PC-3 (cell line): ENCODE measurements at regions not wholly inside any gene's neighbourhood (a gene's known extent, or its start where the extent isn't known, plus 50 kb on each side); places are given as distances from the start of the nearest gene placed in this dataset.

Experiments
- ATAC-seq: fragments of 200-7000 bp; cut with Tn5 transposase; 2 replicates; pipeline ENCODE4 v1.9.1; 2020; ENCODE audit warnings: mild to moderate bottlenecking, moderate library complexity
- BruUV-seq: library from RNA; stranded (reverse); fragments of 400-500 nt; replicated peaks from 2 replicates; lab custom pipeline; 2021; lab: Mats Ljungman, UMichigan
- CTCF ChIA-PET: fragments of 300-600 bp; sonication (Branson Sonifier 250); formaldehyde crosslinking; loops from one replicate; lab custom pipeline; 2022; ENCODE audit warnings: antibody characterized with exemption; lab: Charles Lee
- POLR2A ChIA-PET: fragments of 300-600 bp; sonication (Branson Sonifier 250); formaldehyde crosslinking; loops from one replicate; lab custom pipeline; 2022; ENCODE audit warnings: antibody characterized with exemption; ENCODE audit not compliant: unreplicated experiment; lab: Charles Lee
- DNase-seq: peaks from one replicate; pipeline ENCODE4 v3.0.0-alpha.2; 2015
- H2AFZ ChIP-seq: fragments of 300-600 bp; sonication (generic); 2 replicates; pipeline ENCODE4 v1.6.0; 2016; ENCODE audit warnings: antibody characterized with exemption, low read length
- H3F3A ChIP-seq: fragments of 300-600 bp; sonication (generic); one replicate; pipeline ENCODE4 v1.6.0; 2017; ENCODE audit warnings: antibody characterized with exemption, low read length, control low read depth, mild to moderate bottlenecking; ENCODE audit not compliant: unreplicated experiment
- H3K27ac ChIP-seq: fragments of 300-600 bp; sonication (generic); 2 replicates; pipeline ENCODE4 v1.5.1; 2016; ENCODE audit warnings: mild to moderate bottlenecking, low read length
- H3K27me3 ChIP-seq: fragments of 300-600 bp; sonication (generic); 2 replicates; pipeline ENCODE4 v1.6.1; 2016; ENCODE audit warnings: low read length, mixed read lengths
- H3K36me3 ChIP-seq: fragments of 300-600 bp; sonication (generic); 2 replicates; pipeline ENCODE4 v1.6.1; 2016; ENCODE audit warnings: low read depth, mixed run types, low read length, mixed read lengths
- H3K4me1 ChIP-seq: fragments of 300-600 bp; sonication (generic); 2 replicates; pipeline ENCODE4 v1.5.1; 2016; ENCODE audit warnings: low read length; ENCODE audit not compliant: insufficient read depth
- H3K4me2 ChIP-seq: fragments of 300-600 bp; sonication (generic); 2 replicates; pipeline ENCODE4 v1.6.0; 2016; ENCODE audit warnings: low read length
- H3K4me3 ChIP-seq: fragments of 300-600 bp; sonication (generic); 2 replicates; pipeline ENCODE4 v1.5.1; 2016; ENCODE audit warnings: mild to moderate bottlenecking, low read length, mixed read lengths
- H3K79me2 ChIP-seq: fragments of 300-600 bp; sonication (generic); 2 replicates; pipeline ENCODE4 v1.6.1; 2017; ENCODE audit warnings: low read length, mixed read lengths
- H3K9ac ChIP-seq: fragments of 300-600 bp; sonication (generic); 2 replicates; pipeline ENCODE4 v1.6.0; 2016; ENCODE audit warnings: mild to moderate bottlenecking, low read length
- H3K9me2 ChIP-seq: fragments of 300-600 bp; sonication (generic); replicated peaks from 2 replicates; pipeline ENCODE4 v1.6.1; 2016; ENCODE audit warnings: mixed run types, low read length, mixed read lengths
- H3K9me3 ChIP-seq: fragments of 300-600 bp; sonication (generic); 2 replicates; pipeline ENCODE4 v1.6.1; 2016; ENCODE audit warnings: low read length, mixed read lengths
- H4K20me1 ChIP-seq: fragments of 300-600 bp; sonication (generic); 2 replicates; pipeline ENCODE4 v1.6.1; 2016; ENCODE audit warnings: low read length, mixed read lengths
- EZH2 ChIP-seq: fragments of 300-600 bp; sonication (generic); IDR thresholded peaks from one replicate; pipeline ENCODE4 v1.6.1; 2017; ENCODE audit warnings: antibody characterized with exemption, mild to moderate bottlenecking, low read length; ENCODE audit not compliant: unreplicated experiment
- EZH2phosphoT487 ChIP-seq: fragments of 300-600 bp; sonication (generic); IDR thresholded peaks from 2 replicates; pipeline ENCODE4 v1.6.1; 2018; ENCODE audit warnings: mild to moderate bottlenecking, antibody characterized with exemption, low read length, borderline replicate concordance
- intact Hi-C: fragments of 100-400 bp; cut with micrococcal nuclease; formaldehyde crosslinking; loops from 2 replicates; pipeline ENCODE4 v1.9.0; 2023
- TF ChIP-seq, protein P1 (sequence below): fragments of 300-600 bp; sonication (generic); conservative IDR thresholded peaks from 2 replicates; pipeline ENCODE4 v1.5.1; 2017; ENCODE audit warnings: antibody characterized with exemption, low read depth, mild to moderate bottlenecking, low read length

GRCh38 chr20:24871480-24872213 lies 77.4 kb upstream of the CST7 start:
- no peak for DNase-seq
- H3K4me3 ChIP-seq: no peak overlapping the region
- no peaks in the 10 kb centered on the region for H3K9me2 ChIP-seq
- no peaks in the 10 kb centered on the region for H3F3A ChIP-seq
- intact Hi-C loops: no loop called here
- POLR2A ChIA-PET: no interaction called here
- no TSS peak for BruUV-seq
- H4K20me1 ChIP-seq: no peaks in the 10 kb centered on the region
- CTCF ChIA-PET: no interaction called here
- no peak overlapping the region for H3K4me2 ChIP-seq
- H3K36me3 ChIP-seq: no peaks in the 10 kb centered on the region
- H2AFZ ChIP-seq: no peak overlapping the region
- no peaks in the 10 kb centered on the region for H3K79me2 ChIP-seq
- no peaks in the 10 kb centered on the region for H3K9me3 ChIP-seq
- no peak overlapping the region for H3K9ac ChIP-seq
- peaks cover 81% of the 10 kb centered on the region for H3K27me3 ChIP-seq
- H3K4me1 ChIP-seq: no peaks in the 10 kb centered on the region
- no peak overlapping the region for H3K27ac ChIP-seq
- ATAC-seq: no peak
- TF ChIP-seq EZH2: no peak
- TF ChIP-seq, protein P1, sequence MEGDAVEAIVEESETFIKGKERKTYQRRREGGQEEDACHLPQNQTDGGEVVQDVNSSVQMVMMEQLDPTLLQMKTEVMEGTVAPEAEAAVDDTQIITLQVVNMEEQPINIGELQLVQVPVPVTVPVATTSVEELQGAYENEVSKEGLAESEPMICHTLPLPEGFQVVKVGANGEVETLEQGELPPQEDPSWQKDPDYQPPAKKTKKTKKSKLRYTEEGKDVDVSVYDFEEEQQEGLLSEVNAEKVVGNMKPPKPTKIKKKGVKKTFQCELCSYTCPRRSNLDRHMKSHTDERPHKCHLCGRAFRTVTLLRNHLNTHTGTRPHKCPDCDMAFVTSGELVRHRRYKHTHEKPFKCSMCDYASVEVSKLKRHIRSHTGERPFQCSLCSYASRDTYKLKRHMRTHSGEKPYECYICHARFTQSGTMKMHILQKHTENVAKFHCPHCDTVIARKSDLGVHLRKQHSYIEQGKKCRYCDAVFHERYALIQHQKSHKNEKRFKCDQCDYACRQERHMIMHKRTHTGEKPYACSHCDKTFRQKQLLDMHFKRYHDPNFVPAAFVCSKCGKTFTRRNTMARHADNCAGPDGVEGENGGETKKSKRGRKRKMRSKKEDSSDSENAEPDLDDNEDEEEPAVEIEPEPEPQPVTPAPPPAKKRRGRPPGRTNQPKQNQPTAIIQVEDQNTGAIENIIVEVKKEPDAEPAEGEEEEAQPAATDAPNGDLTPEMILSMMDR: no peak
- no peak for TF ChIP-seq EZH2phosphoT487

DNA sequence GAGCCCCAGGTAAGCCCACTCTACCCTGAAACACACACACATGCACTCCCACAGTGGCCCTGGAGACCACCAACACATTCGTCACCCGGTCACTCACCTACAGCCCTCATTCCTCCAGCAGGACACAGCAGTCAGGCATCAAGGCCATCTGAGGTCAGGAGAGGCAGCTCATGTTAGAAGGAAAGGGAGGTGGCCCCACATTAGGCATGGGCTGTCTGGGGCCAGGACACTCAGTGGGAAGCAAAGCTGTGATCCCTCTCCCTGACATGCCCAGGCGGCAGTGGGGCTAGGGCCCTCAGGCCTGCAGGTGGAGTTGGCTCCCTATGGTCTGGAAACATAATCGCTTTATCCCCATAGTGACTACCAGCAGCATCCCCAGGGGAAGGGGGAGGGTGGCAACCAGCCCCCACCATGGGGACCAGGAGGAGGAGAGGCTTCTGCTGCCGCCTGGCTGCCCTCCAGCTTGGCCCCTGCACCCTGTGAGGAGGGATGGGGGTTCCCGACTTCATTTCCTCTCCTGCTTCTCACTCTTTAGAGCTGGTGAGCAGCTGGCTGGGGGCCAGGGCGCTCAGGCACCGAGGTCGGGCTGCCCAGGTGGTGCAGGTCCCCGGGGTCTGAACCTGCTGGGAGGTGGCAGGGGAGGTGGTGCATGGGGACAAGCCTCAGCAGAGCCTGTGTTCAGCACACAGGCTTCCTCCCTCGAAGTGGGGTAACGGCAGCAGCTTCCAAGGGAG lies 76.6 kb upstream of the CST7 start:
- ChIA-PET POLR2A (no interaction called here), CTCF (no interaction called here)
- BruUV-seq: no TSS peak
- Histone ChIP-seq H3K9me2 (no peaks in the 10 kb centered on the region), H2AFZ (no peak overlapping the region), H3F3A (no peaks in the 10 kb centered on the region), H3K4me3 (no peak overlapping the region), H3K9me3 (no peaks in the 10 kb centered on the region), H3K9ac (no peak overlapping the region), H3K4me2 (no peak overlapping the region), H3K4me1 (no peaks in the 10 kb centered on the region), H3K27me3 (peaks cover 84% of the 10 kb centered on the region), H3K36me3 (no peaks in the 10 kb centered on the region), H3K27ac (no peak overlapping the region), H4K20me1 (no peaks in the 10 kb centered on the region), H3K79me2 (no peaks in the 10 kb centered on the region)
- DNase-seq (no peak), ATAC-seq (no peak)
- intact Hi-C loops: no loop called here
- no peak for TF ChIP-seq EZH2phosphoT487
- TF ChIP-seq, protein P1: no peak
- no peak for TF ChIP-seq EZH2
